COLO829 (cell line): ENCODE measurements at regions not wholly inside any gene's neighbourhood (a gene's known extent, or its start where the extent isn't known, plus 50 kb on each side); places are given as distances from the start of the nearest gene placed in this dataset.

Experiments
- DNase-seq: peaks from one replicate; pipeline ENCODE4 v3.0.0; 2012; ENCODE audit warnings: low spot score

- DNase-seq: no peak
Observed at GRCh38 chr5:115375893-115376292, 79.4 kb upstream of the CCDC112 start.

GRCh38 chr5:115374057-115374775 is 77.8 kb upstream of the CCDC112 start:
- DNase-seq: no peak

GRCh38 chr5:115372146-115372545 is 75.7 kb upstream of the CCDC112 start:
- DNase-seq: no peak

- DNase-seq: no peak
Observed at GRCh38 chr5:115369430-115370144, 73.1 kb upstream of the CCDC112 start.

- DNase-seq: peak; percentile 82
Observed at GRCh38 chr5:115366223-115366622, 69.8 kb upstream of the CCDC112 start.

- no peak for DNase-seq
Observed at GRCh38 chr5:115363879-115364278, 67.4 kb upstream of the CCDC112 start.

GRCh38 chr5:115360046-115360685 is 63.7 kb upstream of the CCDC112 start:
- no peak for DNase-seq

- no peak for DNase-seq
Observed at GRCh38 chr5:115355767-115356381, 59.4 kb upstream of the CCDC112 start.

GRCh38 chr5:115355095-115355494 is 58.6 kb upstream of the CCDC112 start:
- DNase-seq: no peak

GRCh38 chr5:115354246-115354645 is 57.8 kb upstream of the CCDC112 start:
- no peak for DNase-seq

GRCh38 chr5:115352571-115352970 is 56.1 kb upstream of the CCDC112 start:
- DNase-seq: no peak

- DNase-seq: peak; percentile 13
Observed at GRCh38 chr5:115351356-115352195, 55.1 kb upstream of the CCDC112 start.

- no peak for DNase-seq
Observed at GRCh38 chr5:115350894-115351293, 54.4 kb upstream of the CCDC112 start.

GRCh38 chr5:115349001-115349817 is 52.8 kb upstream of the CCDC112 start:
- DNase-seq: peak; percentile 53

GRCh38 chr5:115348175-115348574 is 51.7 kb upstream of the CCDC112 start:
- no peak for DNase-seq
